ACHN (cell line): ENCODE measurements at regions not wholly inside any gene's neighbourhood (a gene's known extent, or its start where the extent isn't known, plus 50 kb on each side); places are given as distances from the start of the nearest gene placed in this dataset.
"Not testable (repeated sequence)": the region's sequence is repeated elsewhere in the genome, so short reads cannot be mapped to it uniquely, and the experiment has no call there.

Experiments used
- DNase-seq: peaks from one replicate; pipeline ENCODE4 v3.0.0-alpha.2; 2015
- in situ Hi-C: cut with HindIII; loops from 2 replicates; pipeline ENCODE4 v1.10.0; 2017; ENCODE audit warnings: low sequenced_read_pairs, low pct_ligation_motif_present, low pct_unique_long_range_greater_than_20kb

GRCh38 chr14:97107080-97107479 is 309.9 kb downstream of the VRK1 start:
- DNase-seq, result no peak

DNA sequence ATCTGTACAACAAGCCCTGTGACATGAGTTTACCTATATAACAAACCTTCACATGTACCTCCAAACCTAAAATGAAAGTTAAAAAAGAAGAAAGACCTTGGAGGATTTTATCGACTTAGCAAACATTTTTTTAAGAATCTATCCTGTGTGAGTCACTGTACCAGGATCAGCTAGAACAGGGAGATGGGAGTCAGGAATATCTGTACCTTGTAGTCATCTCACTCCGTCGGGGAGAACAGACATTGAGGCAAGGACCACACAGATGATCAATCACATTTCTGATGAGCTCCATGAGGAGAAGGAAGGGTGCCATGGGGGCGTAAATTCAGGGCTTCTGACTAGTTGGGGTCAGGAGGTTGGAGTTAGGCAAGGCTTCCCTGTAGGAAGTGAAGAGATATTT is 310.6 kb downstream of the VRK1 start:
- in situ Hi-C loops, result no loop called here
- no peak for DNase-seq

More at GRCh38 chr14:97107080-97107479, 309.9 kb downstream of the VRK1 start:
- in situ Hi-C loops, result no loop called here

GRCh38 chr14:97109234-97109633 is 312.1 kb downstream of the VRK1 start:
- no peak for DNase-seq
- in situ Hi-C loops, result no loop called here

DNA sequence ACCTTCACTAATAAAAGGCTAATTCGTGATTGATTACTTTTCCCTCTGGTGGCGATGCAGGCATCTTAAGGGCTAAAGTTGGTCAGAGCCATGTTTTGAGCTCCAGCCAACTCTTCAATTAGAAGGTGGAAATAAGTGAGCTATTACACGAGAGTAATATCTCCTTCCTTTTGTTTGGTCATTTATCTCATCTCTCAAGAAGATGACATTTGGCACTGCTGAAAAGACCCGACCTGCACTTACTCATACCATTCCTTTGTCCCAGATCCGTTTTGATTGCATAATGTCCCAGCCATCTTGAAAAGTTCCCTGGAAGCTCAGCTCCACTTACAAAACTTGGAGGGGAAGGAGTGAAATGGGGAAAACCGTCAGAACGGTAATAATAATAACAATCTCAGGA is 316.2 kb downstream of the VRK1 start:
- no peak for DNase-seq
- in situ Hi-C loops, result no loop called here

GRCh38 chr14:97116546-97116945 is 319.4 kb downstream of the VRK1 start:
- DNase-seq, result no peak
- in situ Hi-C loops, result no loop called here

DNA sequence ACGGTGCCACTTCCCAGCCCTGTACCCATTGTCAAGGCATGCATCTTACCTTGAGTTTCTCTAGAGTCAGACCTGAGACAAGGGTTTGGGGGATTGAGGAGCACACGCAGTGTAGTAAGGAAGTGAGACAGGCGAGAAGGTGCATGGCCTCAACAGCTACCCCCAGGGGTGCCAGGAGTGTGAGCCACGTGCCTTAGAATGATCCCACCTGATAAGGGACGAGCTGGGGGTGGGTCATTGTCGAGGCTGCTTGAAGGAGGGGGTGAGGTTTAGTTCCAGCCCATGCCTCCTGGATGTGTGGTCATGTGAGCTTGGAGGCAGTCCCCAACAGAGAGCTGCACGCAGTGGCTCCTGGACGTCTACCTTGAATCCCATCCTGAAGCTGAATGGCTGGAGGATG is 320.5 kb downstream of the VRK1 start:
- in situ Hi-C loops, result no loop called here
- DNase-seq, result no peak

DNA sequence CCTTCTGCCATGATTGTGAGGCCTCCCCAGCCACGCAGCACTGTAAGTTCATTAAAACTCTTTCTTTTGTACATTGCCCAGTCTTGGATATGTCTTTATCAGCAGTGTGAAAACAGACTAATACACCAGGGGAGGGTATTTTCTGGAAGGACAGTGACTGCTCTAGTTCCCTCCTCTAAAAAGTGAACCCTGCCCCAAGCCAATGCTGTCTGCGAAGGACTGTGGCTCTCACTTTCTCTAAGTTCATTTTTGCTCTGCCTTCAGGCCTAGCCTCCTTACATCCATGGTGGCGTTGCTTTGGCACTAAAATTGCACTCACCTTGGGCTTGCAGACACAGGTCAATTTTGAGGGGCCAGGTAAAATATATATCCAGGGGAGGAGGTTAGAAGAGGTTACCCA is 323.0 kb downstream of the VRK1 start:
- in situ Hi-C loops, result no loop called here

DNA sequence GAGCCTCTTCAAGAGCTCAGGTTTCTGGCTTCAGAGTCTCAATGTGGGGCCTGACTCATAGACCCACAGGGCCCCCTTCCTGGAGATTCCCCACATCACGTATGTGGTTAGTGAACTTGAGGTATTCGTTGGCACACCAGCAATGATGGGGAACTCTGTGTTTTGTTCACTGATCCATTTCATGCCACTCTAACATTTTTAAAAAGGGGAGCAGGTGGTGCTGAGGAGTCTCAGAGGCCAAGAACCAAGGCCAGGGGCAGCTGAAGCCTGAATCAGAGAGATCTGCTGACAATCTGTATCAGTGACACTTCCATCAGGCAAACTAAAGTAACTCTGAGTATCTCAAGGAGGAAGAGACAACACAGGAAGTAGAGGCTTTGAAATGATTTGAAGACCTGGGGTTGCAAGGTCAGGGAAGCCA is 323.4 kb downstream of the VRK1 start:
- in situ Hi-C loops, result no loop called here
- peak; percentile 49 for DNase-seq

More for the DNA sequence above, 323.0 kb downstream of the VRK1 start:
- DNase-seq, result no peak

- in situ Hi-C loops, result no loop called here
- DNase-seq, result no peak
These were observed 332.5 kb downstream of the VRK1 start for GRCh38 chr14:97129639-97130038.

GRCh38 chr14:97135847-97136246 is 338.7 kb downstream of the VRK1 start:
- in situ Hi-C loops, result not testable (repeated sequence)

GRCh38 chr14:97137705-97138104 is 340.5 kb downstream of the VRK1 start:
- in situ Hi-C loops, result no loop called here
- no peak for DNase-seq

More at GRCh38 chr14:97135847-97136246, 338.7 kb downstream of the VRK1 start:
- not testable (repeated sequence) for DNase-seq

DNA sequence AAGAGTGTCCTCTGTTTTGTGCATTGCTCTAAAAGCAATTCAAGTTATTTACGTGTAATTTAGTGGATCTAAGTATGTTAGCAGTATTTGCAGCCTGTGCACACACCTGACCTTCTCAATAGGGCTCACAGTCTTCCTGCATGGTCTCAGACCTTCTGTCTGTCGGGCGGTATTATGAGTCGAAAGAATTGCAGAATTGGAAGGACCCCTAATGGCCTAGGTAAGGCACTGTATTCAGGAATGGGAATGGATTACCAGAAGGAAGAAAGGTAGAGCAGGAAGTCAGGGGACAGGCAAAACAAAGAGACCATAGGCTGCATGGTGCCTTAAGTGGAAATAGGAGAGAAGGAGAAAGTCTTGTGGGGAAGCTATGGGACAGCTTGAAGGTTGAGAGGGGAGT is 341.6 kb downstream of the VRK1 start:
- no peak for DNase-seq
- in situ Hi-C loops, result no loop called here

GRCh38 chr14:97143011-97143410 is 345.8 kb downstream of the VRK1 start:
- in situ Hi-C loops, result no loop called here
- no peak for DNase-seq

GRCh38 chr14:97143456-97143855 is 346.3 kb downstream of the VRK1 start:
- DNase-seq, result no peak
- in situ Hi-C loops, result no loop called here

GRCh38 chr14:97148021-97148420 is 350.8 kb downstream of the VRK1 start:
- DNase-seq, in situ Hi-C loops: not testable (repeated sequence)

GRCh38 chr14:97149775-97150174 is 352.6 kb downstream of the VRK1 start:
- DNase-seq, result no peak
- in situ Hi-C loops, result no loop called here

DNA sequence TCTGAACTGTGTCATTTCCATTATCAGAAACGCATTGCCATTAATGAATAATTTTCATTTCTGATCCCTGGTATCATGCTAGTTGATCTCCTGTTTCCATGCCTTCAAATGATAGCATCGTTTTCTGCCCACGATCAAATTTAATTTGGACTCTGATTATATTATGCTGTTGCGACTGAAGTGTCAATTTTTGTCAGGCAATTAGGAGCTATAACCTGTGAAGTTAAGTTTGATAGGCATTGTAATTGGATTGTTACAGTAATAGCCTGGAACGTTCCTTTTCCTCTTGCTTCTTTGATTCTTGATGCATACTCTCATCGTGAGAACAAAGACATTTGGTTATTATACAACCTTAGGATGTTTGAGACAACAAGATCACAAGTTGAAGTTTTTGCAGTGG is 356.3 kb downstream of the VRK1 start:
- DNase-seq, result no peak
- in situ Hi-C loops, result no loop called here

DNA sequence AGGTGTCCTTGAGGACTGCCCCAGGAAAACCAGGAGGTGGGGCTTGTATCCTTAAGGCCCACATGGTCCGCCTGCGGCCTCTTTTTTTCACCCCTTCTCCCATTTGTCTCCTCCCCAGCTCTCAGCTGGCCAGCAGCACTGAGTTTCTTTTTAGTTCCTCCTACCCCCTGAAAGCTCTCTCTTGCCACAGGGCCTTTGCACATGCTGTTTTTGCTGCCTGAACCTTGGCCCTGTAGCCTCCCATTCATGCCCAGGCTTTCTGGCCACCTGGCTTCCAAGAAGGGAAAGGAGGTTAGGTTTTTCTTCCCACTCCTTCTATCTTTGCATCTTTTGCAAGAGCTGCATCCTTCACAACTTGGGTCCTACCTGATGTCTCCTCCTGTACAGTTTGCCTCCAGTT is 358.1 kb downstream of the VRK1 start:
- in situ Hi-C loops, result no loop called here
- no peak for DNase-seq

DNA sequence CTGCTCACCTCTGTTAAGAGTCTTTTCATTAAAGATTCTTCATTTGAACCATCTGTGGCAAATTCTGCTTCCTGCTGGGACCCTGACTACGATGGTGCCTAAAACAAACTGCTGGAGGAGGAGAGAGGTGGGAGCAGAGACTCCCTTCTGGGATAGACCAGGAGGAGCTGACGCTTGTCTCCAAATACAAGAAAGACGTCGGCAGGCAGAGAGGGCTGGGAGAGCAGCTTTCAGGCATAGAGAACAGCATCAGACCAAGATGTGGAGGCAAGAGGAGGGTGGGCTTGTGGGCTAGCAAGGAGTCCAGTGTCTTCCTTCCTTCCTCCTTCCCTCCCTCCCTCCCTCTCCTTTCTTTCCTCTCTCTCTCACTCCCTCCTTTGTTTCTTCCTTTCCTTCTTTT is 358.6 kb downstream of the VRK1 start:
- in situ Hi-C loops, result no loop called here
- no peak for DNase-seq

DNA sequence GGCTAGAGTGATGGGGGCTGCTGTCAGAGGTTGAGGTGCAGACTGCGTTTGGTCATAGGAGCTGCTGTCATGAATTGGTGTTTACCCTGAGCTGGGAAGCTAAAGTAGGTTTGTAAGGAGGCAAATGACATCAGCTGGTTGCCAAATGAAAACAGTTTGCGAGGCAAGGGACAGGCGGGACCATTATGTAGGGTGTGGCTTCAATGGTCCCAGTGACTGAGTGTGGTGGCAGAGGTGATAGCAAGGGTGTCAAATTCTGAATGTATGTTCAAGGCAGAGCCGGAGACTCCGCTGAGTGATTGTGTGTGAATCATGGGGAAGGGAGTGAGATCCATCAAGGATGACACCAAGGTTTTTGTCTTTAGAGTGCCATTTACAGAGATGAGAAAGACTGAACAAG is 359.5 kb downstream of the VRK1 start:
- DNase-seq, result no peak
- in situ Hi-C loops, result no loop called here

GRCh38 chr14:97158102-97158501 is 360.9 kb downstream of the VRK1 start:
- in situ Hi-C loops, result no loop called here
- no peak for DNase-seq
